ENCODE measurements at regions not wholly inside any gene's neighbourhood (a gene's known extent, or its start where the extent isn't known, plus 50 kb on each side); places are given as distances from the start of the nearest gene placed in this dataset.

DNA sequence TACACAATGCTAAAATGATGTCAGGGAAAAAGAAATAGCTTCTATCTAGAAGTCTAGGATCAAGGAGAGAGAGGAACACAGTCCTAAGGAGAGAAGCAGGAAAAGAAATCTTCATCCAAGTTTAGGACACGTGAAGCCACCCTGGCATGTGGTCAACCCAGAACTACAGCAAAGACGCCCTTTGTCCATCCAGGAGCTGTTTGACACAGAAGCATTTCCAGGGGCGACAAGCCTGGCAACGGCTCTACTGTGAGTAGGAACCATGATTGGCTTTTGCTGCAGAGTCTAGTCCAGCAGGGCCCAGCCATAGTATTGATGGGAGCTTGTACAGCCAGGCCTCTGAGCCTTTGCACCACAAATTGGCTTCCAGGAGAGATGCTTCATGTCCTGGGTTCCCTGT is 185.4 kb upstream of the RPL38 start:
- TF ChIP-seq, protein P1, sequence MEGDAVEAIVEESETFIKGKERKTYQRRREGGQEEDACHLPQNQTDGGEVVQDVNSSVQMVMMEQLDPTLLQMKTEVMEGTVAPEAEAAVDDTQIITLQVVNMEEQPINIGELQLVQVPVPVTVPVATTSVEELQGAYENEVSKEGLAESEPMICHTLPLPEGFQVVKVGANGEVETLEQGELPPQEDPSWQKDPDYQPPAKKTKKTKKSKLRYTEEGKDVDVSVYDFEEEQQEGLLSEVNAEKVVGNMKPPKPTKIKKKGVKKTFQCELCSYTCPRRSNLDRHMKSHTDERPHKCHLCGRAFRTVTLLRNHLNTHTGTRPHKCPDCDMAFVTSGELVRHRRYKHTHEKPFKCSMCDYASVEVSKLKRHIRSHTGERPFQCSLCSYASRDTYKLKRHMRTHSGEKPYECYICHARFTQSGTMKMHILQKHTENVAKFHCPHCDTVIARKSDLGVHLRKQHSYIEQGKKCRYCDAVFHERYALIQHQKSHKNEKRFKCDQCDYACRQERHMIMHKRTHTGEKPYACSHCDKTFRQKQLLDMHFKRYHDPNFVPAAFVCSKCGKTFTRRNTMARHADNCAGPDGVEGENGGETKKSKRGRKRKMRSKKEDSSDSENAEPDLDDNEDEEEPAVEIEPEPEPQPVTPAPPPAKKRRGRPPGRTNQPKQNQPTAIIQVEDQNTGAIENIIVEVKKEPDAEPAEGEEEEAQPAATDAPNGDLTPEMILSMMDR (IDR thresholded peaks at IDR 0.05) = no peak
- no peak for TF ChIP-seq POLR2A (IDR thresholded peaks at IDR 0.05)

Measured in body of pancreas (tissue), 4 donors.